GM12878 (cell line): ENCODE measurements at regions not wholly inside any gene's neighbourhood (a gene's known extent, or its start where the extent isn't known, plus 50 kb on each side); places are given as distances from the start of the nearest gene placed in this dataset.

Experiments used
- CEBPB ChIP-seq, 2 experiments: fragments of 150-350 bp in 1 of 2; IDR thresholded peaks; 2 replicates each; pipeline ENCODE4 v1.6.1; 2012 to 2014; ENCODE audit warnings: low read depth in 2 of 2, low read length in 2 of 2, borderline replicate concordance in 1 of 2, inconsistent platforms in 1 of 2
- EZH2 ChIP-seq: IDR thresholded peaks from 2 replicates; pipeline ENCODE4 v1.6.1; 2012; ENCODE audit warnings: low read depth, mild to moderate bottlenecking, control low read depth, inconsistent platforms, low read length, borderline replicate concordance; ENCODE audit not compliant: control insufficient read depth
- HDAC6 ChIP-seq: fragments of 200-600 bp; sonication (generic); IDR thresholded peaks from one replicate; pipeline ENCODE4 v1.8.0; 2017; ENCODE audit warnings: antibody characterized with exemption; ENCODE audit not compliant: unreplicated experiment
- MEF2A ChIP-seq: IDR thresholded peaks from 2 replicates; pipeline ENCODE4 v1.6.1; 2011; ENCODE audit warnings: low read depth, mild to moderate bottlenecking, low read length, moderate library complexity; ENCODE audit not compliant: insufficient read depth
- RAD51 ChIP-seq: fragments of 450-650 bp; IDR thresholded peaks from 2 replicates; pipeline ENCODE4 v1.6.1; 2016; ENCODE audit warnings: moderate library complexity, mild to moderate bottlenecking, inconsistent platforms
- TCF7 ChIP-seq: IDR thresholded peaks from 2 replicates; pipeline ENCODE4 v1.6.1; 2014; ENCODE audit warnings: antibody characterized with exemption, borderline replicate concordance
- YBX1 ChIP-seq: fragments of 450-650 bp; IDR thresholded peaks from 2 replicates; pipeline ENCODE4 v1.6.1; 2016; ENCODE audit warnings: antibody characterized with exemption
- TF ChIP-seq, protein P1 (sequence below), 3 experiments: IDR thresholded peaks in 2 of 3; conservative IDR thresholded peaks in 1 of 3; 2 replicates each; pipeline ENCODE4 v1.5.1; 2011; ENCODE audit warnings: low read depth in 3 of 3, low read length in 3 of 3, mild to moderate bottlenecking in 3 of 3, control low read depth in 2 of 3, moderate library complexity in 2 of 3, inconsistent platforms in 1 of 3, mixed read lengths in 1 of 3; ENCODE audit not compliant: control insufficient read depth in 2 of 3, insufficient read depth in 1 of 3; ENCODE audit errors: extremely low read depth in 1 of 3
- TF ChIP-seq, protein P2 (sequence below): fragments of 450-650 bp; IDR thresholded peaks from 2 replicates; pipeline ENCODE4 v1.6.1; 2017; ENCODE audit warnings: antibody characterized with exemption, mild to moderate bottlenecking, moderate library complexity
- TF ChIP-seq, protein P3 (sequence below): fragments of 450-650 bp; formaldehyde crosslinking; IDR thresholded peaks from 2 replicates; pipeline ENCODE4 v1.5.0; 2022; ENCODE audit warnings: mild to moderate bottlenecking, missing genetic modification characterization
- TF ChIP-seq, protein P4 (sequence below): IDR thresholded peaks from 2 replicates; pipeline ENCODE4 v1.6.1; 2012; ENCODE audit warnings: mild to moderate bottlenecking, low read depth, low read length
- TF ChIP-seq, protein P5 (sequence below): IDR thresholded peaks from 2 replicates; pipeline ENCODE4 v1.6.1; 2012; ENCODE audit warnings: low read depth, low read length, improper control_type of control experiment
- TF ChIP-seq, protein P6 (sequence below): fragments of 450-650 bp; formaldehyde crosslinking; IDR thresholded peaks from 2 replicates; pipeline ENCODE4 v1.4.0; 2020; ENCODE audit warnings: mild to moderate bottlenecking, moderate library complexity

DNA sequence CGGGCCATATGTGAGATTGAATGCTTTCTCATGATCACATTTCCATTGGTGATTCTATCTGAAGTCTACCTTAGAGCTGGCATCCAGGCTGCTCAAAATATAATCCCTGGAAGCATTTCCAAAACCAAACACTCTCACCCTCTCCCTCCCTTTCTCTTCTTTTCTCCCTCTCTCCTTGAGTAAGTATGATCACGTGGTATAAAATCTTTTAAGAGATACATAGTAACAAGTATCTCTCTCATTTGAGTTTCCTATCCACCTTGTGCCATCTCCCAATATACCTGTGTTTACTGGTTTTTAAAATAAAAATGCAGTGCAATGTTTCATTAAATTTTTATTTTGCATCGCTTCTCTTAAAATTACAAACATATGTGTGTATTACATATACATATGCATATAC lies 350.9 kb upstream of the KCNH8 start:
- TF ChIP-seq, protein P1, sequence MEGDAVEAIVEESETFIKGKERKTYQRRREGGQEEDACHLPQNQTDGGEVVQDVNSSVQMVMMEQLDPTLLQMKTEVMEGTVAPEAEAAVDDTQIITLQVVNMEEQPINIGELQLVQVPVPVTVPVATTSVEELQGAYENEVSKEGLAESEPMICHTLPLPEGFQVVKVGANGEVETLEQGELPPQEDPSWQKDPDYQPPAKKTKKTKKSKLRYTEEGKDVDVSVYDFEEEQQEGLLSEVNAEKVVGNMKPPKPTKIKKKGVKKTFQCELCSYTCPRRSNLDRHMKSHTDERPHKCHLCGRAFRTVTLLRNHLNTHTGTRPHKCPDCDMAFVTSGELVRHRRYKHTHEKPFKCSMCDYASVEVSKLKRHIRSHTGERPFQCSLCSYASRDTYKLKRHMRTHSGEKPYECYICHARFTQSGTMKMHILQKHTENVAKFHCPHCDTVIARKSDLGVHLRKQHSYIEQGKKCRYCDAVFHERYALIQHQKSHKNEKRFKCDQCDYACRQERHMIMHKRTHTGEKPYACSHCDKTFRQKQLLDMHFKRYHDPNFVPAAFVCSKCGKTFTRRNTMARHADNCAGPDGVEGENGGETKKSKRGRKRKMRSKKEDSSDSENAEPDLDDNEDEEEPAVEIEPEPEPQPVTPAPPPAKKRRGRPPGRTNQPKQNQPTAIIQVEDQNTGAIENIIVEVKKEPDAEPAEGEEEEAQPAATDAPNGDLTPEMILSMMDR (IDR thresholded peaks at IDR 0.05 in 2 of 3, conservative IDR thresholded peaks at IDR 0.05 in 1 of 3; ENCODE audit: control insufficient read depth in 2 of 3, extremely low read depth in 1 of 3, insufficient read depth in 1 of 3, low read depth in 3 of 3, low read length in 3 of 3): no peak
- TF ChIP-seq RAD51 (no peak), YBX1 (no peak), HDAC6 (no peak), EZH2 (no peak), CEBPB (IDR thresholded peaks at IDR 0.05; ENCODE audit: borderline replicate concordance in 1 of 2, low read depth in 2 of 2, low read length in 2 of 2) (no peak), TCF7 (no peak), MEF2A (no peak)
- TF ChIP-seq, protein P2, sequence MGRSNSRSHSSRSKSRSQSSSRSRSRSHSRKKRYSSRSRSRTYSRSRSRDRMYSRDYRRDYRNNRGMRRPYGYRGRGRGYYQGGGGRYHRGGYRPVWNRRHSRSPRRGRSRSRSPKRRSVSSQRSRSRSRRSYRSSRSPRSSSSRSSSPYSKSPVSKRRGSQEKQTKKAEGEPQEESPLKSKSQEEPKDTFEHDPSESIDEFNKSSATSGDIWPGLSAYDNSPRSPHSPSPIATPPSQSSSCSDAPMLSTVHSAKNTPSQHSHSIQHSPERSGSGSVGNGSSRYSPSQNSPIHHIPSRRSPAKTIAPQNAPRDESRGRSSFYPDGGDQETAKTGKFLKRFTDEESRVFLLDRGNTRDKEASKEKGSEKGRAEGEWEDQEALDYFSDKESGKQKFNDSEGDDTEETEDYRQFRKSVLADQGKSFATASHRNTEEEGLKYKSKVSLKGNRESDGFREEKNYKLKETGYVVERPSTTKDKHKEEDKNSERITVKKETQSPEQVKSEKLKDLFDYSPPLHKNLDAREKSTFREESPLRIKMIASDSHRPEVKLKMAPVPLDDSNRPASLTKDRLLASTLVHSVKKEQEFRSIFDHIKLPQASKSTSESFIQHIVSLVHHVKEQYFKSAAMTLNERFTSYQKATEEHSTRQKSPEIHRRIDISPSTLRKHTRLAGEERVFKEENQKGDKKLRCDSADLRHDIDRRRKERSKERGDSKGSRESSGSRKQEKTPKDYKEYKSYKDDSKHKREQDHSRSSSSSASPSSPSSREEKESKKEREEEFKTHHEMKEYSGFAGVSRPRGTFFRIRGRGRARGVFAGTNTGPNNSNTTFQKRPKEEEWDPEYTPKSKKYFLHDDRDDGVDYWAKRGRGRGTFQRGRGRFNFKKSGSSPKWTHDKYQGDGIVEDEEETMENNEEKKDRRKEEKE: no peak
- TF ChIP-seq, protein P3, sequence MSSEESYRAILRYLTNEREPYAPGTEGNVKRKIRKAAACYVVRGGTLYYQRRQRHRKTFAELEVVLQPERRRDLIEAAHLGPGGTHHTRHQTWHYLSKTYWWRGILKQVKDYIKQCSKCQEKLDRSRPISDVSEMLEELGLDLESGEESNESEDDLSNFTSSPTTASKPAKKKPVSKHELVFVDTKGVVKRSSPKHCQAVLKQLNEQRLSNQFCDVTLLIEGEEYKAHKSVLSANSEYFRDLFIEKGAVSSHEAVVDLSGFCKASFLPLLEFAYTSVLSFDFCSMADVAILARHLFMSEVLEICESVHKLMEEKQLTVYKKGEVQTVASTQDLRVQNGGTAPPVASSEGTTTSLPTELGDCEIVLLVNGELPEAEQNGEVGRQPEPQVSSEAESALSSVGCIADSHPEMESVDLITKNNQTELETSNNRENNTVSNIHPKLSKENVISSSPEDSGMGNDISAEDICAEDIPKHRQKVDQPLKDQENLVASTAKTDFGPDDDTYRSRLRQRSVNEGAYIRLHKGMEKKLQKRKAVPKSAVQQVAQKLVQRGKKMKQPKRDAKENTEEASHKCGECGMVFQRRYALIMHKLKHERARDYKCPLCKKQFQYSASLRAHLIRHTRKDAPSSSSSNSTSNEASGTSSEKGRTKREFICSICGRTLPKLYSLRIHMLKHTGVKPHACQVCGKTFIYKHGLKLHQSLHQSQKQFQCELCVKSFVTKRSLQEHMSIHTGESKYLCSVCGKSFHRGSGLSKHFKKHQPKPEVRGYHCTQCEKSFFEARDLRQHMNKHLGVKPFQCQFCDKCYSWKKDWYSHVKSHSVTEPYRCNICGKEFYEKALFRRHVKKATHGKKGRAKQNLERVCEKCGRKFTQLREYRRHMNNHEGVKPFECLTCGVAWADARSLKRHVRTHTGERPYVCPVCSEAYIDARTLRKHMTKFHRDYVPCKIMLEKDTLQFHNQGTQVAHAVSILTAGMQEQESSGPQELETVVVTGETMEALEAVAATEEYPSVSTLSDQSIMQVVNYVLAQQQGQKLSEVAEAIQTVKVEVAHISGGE (CRISPR knock-in tag): no peak
- TF ChIP-seq, protein P4, sequence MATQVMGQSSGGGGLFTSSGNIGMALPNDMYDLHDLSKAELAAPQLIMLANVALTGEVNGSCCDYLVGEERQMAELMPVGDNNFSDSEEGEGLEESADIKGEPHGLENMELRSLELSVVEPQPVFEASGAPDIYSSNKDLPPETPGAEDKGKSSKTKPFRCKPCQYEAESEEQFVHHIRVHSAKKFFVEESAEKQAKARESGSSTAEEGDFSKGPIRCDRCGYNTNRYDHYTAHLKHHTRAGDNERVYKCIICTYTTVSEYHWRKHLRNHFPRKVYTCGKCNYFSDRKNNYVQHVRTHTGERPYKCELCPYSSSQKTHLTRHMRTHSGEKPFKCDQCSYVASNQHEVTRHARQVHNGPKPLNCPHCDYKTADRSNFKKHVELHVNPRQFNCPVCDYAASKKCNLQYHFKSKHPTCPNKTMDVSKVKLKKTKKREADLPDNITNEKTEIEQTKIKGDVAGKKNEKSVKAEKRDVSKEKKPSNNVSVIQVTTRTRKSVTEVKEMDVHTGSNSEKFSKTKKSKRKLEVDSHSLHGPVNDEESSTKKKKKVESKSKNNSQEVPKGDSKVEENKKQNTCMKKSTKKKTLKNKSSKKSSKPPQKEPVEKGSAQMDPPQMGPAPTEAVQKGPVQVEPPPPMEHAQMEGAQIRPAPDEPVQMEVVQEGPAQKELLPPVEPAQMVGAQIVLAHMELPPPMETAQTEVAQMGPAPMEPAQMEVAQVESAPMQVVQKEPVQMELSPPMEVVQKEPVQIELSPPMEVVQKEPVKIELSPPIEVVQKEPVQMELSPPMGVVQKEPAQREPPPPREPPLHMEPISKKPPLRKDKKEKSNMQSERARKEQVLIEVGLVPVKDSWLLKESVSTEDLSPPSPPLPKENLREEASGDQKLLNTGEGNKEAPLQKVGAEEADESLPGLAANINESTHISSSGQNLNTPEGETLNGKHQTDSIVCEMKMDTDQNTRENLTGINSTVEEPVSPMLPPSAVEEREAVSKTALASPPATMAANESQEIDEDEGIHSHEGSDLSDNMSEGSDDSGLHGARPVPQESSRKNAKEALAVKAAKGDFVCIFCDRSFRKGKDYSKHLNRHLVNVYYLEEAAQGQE: no peak
- TF ChIP-seq, protein P5, sequence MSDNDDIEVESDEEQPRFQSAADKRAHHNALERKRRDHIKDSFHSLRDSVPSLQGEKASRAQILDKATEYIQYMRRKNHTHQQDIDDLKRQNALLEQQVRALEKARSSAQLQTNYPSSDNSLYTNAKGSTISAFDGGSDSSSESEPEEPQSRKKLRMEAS: no peak
- TF ChIP-seq, protein P6, sequence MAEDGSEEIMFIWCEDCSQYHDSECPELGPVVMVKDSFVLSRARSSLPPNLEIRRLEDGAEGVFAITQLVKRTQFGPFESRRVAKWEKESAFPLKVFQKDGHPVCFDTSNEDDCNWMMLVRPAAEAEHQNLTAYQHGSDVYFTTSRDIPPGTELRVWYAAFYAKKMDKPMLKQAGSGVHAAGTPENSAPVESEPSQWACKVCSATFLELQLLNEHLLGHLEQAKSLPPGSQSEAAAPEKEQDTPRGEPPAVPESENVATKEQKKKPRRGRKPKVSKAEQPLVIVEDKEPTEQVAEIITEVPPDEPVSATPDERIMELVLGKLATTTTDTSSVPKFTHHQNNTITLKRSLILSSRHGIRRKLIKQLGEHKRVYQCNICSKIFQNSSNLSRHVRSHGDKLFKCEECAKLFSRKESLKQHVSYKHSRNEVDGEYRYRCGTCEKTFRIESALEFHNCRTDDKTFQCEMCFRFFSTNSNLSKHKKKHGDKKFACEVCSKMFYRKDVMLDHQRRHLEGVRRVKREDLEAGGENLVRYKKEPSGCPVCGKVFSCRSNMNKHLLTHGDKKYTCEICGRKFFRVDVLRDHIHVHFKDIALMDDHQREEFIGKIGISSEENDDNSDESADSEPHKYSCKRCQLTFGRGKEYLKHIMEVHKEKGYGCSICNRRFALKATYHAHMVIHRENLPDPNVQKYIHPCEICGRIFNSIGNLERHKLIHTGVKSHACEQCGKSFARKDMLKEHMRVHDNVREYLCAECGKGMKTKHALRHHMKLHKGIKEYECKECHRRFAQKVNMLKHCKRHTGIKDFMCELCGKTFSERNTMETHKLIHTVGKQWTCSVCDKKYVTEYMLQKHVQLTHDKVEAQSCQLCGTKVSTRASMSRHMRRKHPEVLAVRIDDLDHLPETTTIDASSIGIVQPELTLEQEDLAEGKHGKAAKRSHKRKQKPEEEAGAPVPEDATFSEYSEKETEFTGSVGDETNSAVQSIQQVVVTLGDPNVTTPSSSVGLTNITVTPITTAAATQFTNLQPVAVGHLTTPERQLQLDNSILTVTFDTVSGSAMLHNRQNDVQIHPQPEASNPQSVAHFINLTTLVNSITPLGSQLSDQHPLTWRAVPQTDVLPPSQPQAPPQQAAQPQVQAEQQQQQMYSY (CRISPR knock-in tag): no peak
